ENCODE measurements at regions not wholly inside any gene's neighbourhood (a gene's known extent, or its start where the extent isn't known, plus 50 kb on each side); places are given as distances from the start of the nearest gene placed in this dataset.

DNA sequence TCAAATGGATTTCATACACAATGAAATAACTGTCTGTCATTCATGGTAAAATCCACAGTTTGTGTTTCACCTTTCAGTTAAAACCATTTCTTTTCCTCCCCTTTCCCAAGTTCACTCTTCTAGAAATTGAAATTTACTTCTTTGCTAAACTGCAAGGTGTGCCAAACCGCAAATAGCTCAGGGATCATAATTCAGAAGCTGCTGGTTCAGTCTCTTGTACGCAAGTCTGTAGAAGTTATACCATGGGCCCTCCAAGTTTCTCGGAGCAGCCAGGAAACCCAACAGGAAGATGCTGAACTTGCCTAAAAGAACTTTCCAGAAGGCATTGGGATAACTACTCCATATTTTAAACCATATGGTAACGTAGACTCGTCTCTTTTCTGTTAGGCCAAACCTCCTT is 268.9 kb downstream of the FLRT2 start:
- in situ Hi-C loops (cut with HindIII; ENCODE audit: low sequenced_read_pairs) = no loop called here

DNA sequence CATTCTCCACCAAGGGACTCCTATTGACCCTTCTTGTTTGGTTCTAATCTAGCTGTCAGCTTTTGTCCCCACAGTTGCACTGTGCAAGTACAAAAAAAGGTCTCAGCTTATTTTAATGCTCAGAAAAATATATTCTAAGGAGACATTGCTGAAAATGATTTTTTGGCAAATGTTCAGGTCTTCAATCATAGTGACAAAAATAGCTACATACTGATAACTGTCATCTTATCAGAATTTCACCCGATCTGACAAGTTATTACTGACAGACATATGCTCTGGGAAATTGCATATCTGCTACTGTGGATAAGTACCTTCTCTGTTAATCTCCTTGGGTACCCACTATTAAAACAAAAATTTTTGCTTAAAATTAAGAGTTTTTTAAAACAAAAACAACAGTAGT is 263.6 kb downstream of the FLRT2 start:
- in situ Hi-C loops (cut with HindIII; ENCODE audit: low sequenced_read_pairs) = no loop called here

DNA sequence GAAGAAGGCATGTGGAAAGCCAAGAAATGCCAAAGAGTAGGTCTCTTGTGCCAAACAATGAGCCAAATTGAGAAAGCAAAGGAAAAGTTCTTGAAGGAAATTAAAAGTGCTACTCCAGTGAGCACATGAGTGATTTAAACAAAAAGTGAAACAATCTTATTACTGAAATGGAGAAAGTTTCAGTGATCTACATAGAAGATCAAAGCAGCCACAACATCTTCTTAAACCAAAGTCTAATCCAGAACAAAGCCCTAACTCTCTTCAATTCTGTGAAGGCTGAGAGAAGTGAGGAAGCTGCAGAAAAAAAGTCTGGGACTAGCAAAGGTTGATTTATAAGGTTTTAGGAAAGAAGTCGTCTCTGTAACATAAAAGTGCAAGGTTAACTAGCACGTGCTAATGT is 259.6 kb downstream of the FLRT2 start:
- in situ Hi-C loops (cut with HindIII; ENCODE audit: low sequenced_read_pairs) = no loop called here

DNA sequence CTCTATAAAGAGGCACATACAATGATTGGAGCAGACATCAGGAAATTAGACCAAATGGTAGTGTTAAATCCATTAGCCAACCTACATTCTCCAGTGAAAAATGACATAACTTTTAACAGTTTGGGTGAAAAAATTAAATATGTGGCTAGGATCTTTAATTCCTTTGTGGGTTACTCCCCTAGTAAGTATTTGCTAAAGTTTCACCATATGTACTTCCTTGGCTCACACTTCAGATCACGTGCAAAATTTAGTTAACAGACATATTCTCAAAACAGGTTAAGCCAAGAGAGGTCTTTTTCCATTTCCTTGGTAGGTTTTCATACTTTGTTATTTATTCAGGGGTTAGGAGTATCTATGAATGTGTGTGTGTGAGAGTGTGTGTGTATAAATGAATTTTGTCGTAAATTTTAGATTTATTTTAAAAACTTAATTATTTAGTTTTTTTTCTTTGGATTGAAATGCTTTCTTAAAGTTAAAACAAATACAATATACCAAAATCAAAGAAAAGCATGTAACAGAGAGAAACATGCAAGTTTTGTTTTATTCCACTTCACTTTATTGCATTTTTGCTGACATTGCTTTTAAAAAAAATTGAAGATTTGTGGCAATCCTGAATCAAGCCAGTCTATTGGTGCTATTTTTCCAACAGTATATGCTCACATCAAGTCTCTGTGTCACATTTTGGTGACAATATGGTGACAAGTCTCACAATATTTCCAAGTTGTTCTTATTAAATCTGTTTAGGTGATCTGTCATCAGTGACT is 258.7 kb downstream of the FLRT2 start:
- in situ Hi-C loops (cut with HindIII; ENCODE audit: low sequenced_read_pairs) = no loop called here

DNA sequence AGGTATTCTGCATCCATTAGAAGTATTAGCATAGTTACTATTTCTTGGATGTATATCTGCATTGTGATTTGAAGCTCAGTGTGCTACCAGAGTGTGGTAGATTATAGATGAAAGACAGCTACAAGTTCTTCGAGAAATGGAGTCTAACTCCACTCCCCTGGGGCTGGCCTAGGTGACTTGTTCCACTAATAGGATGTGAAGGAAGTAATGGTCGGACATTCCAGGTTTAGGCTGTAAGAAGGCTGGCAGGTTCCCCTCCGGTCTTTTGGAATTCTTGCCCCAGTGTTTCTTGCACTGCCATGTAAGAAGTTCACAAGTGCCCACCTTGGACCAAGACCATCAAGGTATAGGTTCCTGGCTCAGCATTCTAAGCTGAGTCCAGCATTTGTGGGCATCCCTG is 236.4 kb downstream of the FLRT2 start:
- in situ Hi-C loops (cut with HindIII; ENCODE audit: low sequenced_read_pairs) = no loop called here

DNA sequence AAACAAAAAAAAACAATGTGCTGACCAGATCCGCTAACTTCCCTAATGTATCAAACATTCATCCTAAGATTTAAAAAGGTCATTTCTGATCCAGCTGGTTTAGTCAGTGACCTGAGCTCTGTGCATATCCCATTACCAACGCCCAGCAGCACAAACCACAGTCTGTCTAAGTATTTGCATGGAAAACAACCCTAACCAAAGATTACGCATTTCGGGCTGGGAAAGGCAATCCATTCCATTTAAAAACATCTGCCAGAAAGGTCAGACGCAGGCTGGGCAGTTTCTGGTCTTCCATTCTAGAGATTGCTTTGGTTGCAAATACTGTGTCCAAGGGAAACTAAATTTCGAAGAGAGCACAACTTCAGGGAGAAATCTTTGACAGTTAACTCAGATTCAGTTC is 234.9 kb downstream of the FLRT2 start:
- in situ Hi-C loops (cut with HindIII; ENCODE audit: low sequenced_read_pairs) = no loop called here

DNA sequence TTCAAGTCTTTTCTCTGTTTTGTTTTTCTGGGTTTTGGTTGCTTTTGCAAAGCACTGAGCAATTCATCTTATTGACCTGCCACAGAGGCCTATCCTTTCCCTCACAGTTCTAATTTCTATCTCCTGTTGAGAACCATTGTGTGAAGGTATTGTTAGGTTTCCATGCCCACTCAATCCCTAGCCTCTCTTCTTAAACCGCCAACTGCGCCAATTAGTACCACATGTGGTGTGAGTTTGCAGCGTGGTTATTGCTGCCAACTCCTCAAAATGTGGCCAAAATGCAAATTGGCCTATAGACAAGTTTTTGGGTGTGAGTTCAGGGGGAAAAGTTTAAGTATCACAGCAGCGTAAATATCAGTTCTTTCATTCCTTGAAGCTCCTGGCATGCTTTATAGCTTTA is 232.6 kb downstream of the FLRT2 start:
- in situ Hi-C loops (cut with HindIII; ENCODE audit: low sequenced_read_pairs) = no loop called here

DNA sequence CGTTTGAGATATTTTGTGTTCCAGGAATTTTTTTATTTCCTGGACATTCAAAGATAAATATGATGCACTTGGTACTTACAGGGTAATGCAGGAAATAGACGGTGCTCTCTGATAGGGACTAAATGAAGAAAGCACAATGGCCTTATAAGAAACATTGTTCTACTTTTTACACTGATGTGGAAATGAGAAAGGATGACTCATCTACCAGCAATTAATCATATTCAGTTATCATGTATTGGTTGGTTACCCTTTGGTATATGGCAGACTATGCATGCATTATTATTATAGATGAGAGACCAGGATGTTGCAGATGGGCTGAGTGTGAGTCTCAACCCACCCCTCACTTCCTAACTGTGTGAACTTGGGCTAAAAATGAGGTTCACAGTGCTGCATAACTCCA is 222.2 kb downstream of the FLRT2 start:
- in situ Hi-C loops (cut with HindIII; ENCODE audit: low sequenced_read_pairs) = no loop called here

DNA sequence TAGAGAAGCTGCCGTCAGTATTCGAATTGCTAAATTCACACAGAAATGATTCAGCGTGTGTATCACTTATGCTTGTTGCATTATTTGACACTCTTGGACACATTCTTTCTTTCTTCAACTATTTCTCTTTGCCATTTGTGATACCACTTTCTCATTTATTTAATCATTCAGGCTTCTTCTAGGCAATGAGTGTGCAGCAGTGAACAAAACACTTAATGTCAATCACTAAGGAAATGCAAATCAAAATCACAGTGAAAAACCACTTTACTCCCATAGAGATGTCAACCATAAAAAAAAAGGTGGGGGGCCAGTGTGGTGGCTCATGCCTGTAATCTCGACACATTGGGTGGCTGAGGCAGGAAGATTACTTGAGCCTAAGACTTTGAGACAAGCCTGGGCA is 214.6 kb downstream of the FLRT2 start:
- in situ Hi-C loops (cut with HindIII; ENCODE audit: low sequenced_read_pairs) = no loop called here

DNA sequence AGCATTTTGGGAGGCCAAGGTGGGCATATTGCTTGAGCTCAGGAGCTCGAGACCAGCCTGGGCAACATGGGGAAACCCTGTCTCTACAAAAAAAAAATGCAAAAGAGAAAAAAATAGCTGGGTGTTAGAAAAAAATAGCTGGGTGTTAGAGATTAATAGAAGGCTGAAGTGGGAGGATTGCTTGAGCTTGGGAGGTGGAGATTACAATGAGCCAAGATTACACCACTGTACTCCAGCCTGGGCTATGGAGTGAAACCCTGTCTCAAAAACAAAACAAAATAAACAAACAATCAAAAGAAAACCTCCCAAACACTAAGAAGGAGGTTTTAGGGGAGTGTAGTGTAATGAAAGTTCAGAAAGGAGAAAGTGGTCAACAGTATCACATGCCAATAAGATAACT is 202.1 kb downstream of the FLRT2 start:
- in situ Hi-C loops (cut with HindIII; ENCODE audit: low sequenced_read_pairs) = no loop called here

DNA sequence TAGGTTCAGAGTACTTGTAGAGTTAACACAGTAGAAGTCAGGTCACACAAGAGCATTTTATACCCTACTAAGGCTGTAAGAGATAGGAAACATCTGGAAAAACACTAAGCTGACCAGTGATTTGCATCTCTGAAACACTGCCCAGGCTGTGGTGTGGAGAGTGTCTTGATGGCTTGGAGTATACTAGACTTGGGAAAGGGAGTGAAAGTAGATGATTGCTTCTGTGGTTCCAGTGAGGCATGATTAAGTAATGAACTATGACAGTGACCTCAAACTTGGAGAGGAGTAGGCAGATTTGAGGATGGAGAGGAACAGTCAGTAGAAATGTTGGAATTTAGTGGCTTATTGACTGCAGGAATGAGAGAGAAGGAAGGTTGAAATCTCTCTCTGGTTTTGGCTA is 201.2 kb downstream of the FLRT2 start:
- in situ Hi-C loops (cut with HindIII; ENCODE audit: low sequenced_read_pairs) = no loop called here

DNA sequence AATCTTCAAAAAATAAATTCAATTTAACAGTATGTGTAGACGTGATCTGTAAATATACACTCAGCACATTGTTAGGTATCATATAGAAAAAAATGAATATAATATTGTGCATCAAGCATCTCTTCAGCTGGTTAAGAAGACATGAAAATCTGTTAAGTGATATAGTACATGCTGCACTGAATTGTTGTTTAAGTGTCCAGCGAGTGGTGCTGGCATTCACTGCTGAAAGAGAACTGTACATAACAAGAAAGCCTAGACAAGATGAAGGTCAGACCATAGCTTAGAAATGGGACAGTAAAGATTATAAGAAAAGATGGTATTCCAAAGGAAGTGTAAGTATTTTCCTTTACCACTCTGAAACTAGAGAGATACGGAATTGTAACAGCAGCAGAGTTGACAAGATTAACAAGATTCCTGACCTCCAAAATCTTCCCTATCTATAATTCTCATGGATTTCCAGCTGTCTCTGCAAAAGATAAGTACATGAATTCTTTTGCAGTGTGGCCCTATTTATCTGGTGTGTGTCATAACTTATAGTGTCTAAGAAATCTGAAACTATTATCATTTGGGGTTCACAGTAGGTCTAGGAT is 198.6 kb downstream of the FLRT2 start:
- in situ Hi-C loops (cut with HindIII; ENCODE audit: low sequenced_read_pairs) = no loop called here

DNA sequence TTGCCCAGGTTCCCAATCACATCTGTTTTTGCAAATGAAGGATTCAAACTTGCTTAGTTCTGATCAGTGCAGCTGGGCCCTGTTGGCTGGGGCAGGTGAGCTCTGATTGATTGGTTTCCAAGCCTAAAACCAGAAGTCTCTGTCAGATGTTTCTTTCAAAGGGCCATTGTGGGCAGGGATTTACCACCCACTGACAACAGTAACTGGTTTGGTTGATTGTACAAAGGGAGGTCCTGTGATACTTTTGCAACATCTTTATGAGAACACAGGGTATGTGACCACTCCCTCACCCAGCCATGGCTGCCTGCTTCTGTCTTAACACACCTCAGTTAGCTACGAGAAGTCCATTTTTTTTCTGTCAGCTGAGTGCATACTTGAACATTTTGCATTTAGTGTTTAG is 184.1 kb downstream of the FLRT2 start:
- in situ Hi-C loops (cut with HindIII; ENCODE audit: low sequenced_read_pairs) = no loop called here

DNA sequence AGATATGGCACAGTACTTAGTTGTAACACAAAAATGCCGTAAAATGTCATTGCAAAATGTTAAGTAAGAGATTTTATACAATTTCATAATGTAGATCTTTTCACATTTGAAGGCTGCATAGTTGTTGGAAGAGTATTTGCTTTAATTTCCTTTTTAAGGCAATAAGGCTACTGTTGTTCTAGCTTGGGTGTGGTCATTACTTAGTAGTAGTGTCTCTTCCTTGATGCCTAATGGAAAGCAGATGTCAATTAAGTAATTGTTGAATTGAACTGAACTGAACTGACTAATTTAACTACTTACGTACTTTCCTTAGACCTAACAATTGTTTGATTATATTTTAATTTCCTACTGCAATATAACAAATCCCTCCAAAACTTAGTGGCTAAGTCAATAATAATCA is 181.7 kb downstream of the FLRT2 start:
- in situ Hi-C loops (cut with HindIII; ENCODE audit: low sequenced_read_pairs) = no loop called here
